Panc1 (cell line): ENCODE measurements at regions not wholly inside any gene's neighbourhood (a gene's known extent, or its start where the extent isn't known, plus 50 kb on each side); places are given as distances from the start of the nearest gene placed in this dataset.

ENCODE experiments used
- ATAC-seq: fragments of 200-7000 bp; cut with Tn5 transposase; 2 replicates; pipeline ENCODE4 v1.9.1; 2020; ENCODE audit warnings: mild to moderate bottlenecking, moderate library complexity
- BruUV-seq: library from RNA; stranded (reverse); fragments of 400-500 nt; replicated peaks from 2 replicates; lab custom pipeline; 2021; lab: Mats Ljungman, UMichigan
- CTCF ChIA-PET: fragments of 300-600 bp; sonication (Branson Sonifier 250); formaldehyde crosslinking; loops from one replicate; lab custom pipeline; 2022; ENCODE audit warnings: antibody characterized with exemption; lab: Charles Lee
- POLR2A ChIA-PET: fragments of 300-600 bp; sonication (Branson Sonifier 250); formaldehyde crosslinking; loops from one replicate; lab custom pipeline; 2022; ENCODE audit warnings: antibody characterized with exemption; lab: Charles Lee
- DNase-seq: peaks from one replicate; pipeline ENCODE4 v3.0.0-alpha.2; 2010; ENCODE audit warnings: low read depth, low spot score
- H3K27ac ChIP-seq: 2 replicates; pipeline ENCODE4 v1.5.1; 2011; ENCODE audit warnings: mild to moderate bottlenecking, low read length, inconsistent platforms
- H3K27me3 ChIP-seq: fragments of 200-500 bp; sonication (Bioruptor generic); 2 replicates; pipeline ENCODE4 v1.6.0; 2014; ENCODE audit warnings: low read length, inconsistent platforms; ENCODE audit not compliant: control insufficient read depth, insufficient read depth
- H3K36me3 ChIP-seq: fragments of 200-500 bp; sonication (Bioruptor generic); 2 replicates; pipeline ENCODE4 v1.5.1; 2014; ENCODE audit warnings: inconsistent platforms, mild to moderate bottlenecking, low read length, moderate library complexity; ENCODE audit not compliant: control insufficient read depth, insufficient read depth
- H3K4me1 ChIP-seq: 2 replicates; pipeline ENCODE4 v1.5.1; 2011; ENCODE audit warnings: inconsistent platforms, mild to moderate bottlenecking, low read length, moderate library complexity; ENCODE audit not compliant: control insufficient read depth, insufficient read depth
- H3K4me3 ChIP-seq, 2 experiments: 2 replicates each; pipeline ENCODE4 v1.5.1; 2011 to 2012; ENCODE audit warnings: low read depth in 2 of 2, low read length in 2 of 2, mild to moderate bottlenecking in 2 of 2, inconsistent platforms in 1 of 2, moderate library complexity in 1 of 2
- H3K9me3 ChIP-seq: fragments of 200-500 bp; sonication (Bioruptor generic); 2 replicates; pipeline ENCODE4 v1.5.1; 2014; ENCODE audit warnings: low read depth, mild to moderate bottlenecking, inconsistent platforms, low read length, moderate library complexity; ENCODE audit not compliant: control insufficient read depth, insufficient read depth
- POLR2AphosphoS5 ChIP-seq: IDR thresholded peaks from 2 replicates; pipeline ENCODE4 v1.6.1; 2012; ENCODE audit warnings: mild to moderate bottlenecking, low read depth, low read length, moderate library complexity
- SIN3A ChIP-seq: IDR thresholded peaks from 2 replicates; pipeline ENCODE4 v1.6.1; 2012; ENCODE audit warnings: low read depth, mild to moderate bottlenecking, low read length, moderate library complexity, borderline replicate concordance; ENCODE audit not compliant: insufficient read depth
- TCF7L2 ChIP-seq: IDR thresholded peaks from 2 replicates; pipeline ENCODE4 v1.6.1; 2011; ENCODE audit warnings: mild to moderate bottlenecking, low read depth, low read length, inconsistent platforms
- in situ Hi-C: cut with HindIII; loops from 2 replicates; pipeline ENCODE4 v1.10.0; 2016; ENCODE audit warnings: low sequenced_read_pairs, low pct_unique_long_range_greater_than_20kb
- intact Hi-C: fragments of 100-400 bp; cut with micrococcal nuclease; formaldehyde crosslinking; loops from one replicate; pipeline ENCODE4 v1.10.0; 2022; ENCODE audit not compliant: unreplicated experiment
- TF ChIP-seq, protein P1 (sequence below), 2 experiments: IDR thresholded peaks; 2 replicates each; pipeline ENCODE4 v1.6.1; 2011 to 2012; ENCODE audit warnings: low read depth in 2 of 2, control low read depth in 1 of 2, low read length in 1 of 2, mild to moderate bottlenecking in 1 of 2, moderate library complexity in 1 of 2; ENCODE audit not compliant: insufficient read depth in 1 of 2
- TF ChIP-seq, protein P2 (sequence below): fragments of 450-650 bp; IDR thresholded peaks from 2 replicates; pipeline ENCODE4 v1.5.1; 2017; ENCODE audit warnings: mild to moderate bottlenecking

DNA sequence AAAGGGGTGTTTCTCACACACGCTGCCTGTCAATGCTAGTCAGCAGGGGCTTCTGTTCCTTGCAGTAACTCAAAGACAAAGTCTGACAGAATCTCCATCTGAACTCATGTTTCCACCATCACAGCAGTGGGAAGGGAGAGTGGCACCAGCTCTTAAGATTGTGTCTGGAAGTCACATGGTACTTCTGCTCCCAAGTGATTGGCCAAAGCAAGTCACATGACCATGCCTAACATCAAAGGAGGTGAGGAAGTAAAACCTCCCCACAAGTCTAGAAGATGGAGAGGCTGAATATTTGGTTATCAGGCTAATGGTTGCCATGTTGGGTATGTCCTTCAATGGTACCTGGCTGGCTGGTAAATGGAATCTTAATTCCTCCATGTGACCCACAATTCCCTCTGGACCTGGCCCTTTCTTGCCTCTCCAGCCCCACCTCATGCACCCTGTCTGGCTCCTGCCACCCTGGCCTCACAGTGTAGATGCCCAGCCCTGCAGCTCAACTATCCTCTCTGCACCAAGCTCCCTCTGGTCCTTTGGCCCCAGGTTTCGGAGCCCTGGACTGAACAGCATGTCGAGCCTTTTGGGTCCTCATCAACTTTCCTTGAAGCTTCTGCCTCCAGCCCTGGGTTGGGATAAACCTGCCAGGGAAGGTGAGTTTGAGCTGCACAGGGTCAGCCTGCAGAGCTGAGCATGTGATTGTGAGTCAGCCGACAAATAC is 51.0 kb upstream of the PMEPA1 start:
- no peaks in the 10 kb centered on the region for H3K36me3 ChIP-seq
- intact Hi-C loops (no loop called here), in situ Hi-C loops (no loop called here)
- H3K4me3 ChIP-seq: no peak overlapping the region
- POLR2A ChIA-PET: no interaction called here
- no peaks in the 10 kb centered on the region for H3K9me3 ChIP-seq
- CTCF ChIA-PET: interaction anchor here (0.7 kb wide), 1 partner anchor 49 kb away, joined by 7 read pairs; no protein-coding TSS in a partner anchor
- TF ChIP-seq, protein P1, sequence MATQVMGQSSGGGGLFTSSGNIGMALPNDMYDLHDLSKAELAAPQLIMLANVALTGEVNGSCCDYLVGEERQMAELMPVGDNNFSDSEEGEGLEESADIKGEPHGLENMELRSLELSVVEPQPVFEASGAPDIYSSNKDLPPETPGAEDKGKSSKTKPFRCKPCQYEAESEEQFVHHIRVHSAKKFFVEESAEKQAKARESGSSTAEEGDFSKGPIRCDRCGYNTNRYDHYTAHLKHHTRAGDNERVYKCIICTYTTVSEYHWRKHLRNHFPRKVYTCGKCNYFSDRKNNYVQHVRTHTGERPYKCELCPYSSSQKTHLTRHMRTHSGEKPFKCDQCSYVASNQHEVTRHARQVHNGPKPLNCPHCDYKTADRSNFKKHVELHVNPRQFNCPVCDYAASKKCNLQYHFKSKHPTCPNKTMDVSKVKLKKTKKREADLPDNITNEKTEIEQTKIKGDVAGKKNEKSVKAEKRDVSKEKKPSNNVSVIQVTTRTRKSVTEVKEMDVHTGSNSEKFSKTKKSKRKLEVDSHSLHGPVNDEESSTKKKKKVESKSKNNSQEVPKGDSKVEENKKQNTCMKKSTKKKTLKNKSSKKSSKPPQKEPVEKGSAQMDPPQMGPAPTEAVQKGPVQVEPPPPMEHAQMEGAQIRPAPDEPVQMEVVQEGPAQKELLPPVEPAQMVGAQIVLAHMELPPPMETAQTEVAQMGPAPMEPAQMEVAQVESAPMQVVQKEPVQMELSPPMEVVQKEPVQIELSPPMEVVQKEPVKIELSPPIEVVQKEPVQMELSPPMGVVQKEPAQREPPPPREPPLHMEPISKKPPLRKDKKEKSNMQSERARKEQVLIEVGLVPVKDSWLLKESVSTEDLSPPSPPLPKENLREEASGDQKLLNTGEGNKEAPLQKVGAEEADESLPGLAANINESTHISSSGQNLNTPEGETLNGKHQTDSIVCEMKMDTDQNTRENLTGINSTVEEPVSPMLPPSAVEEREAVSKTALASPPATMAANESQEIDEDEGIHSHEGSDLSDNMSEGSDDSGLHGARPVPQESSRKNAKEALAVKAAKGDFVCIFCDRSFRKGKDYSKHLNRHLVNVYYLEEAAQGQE (IDR thresholded peaks at IDR 0.05; ENCODE audit: insufficient read depth in 1 of 2, low read depth in 2 of 2, low read length in 1 of 2): no peak
- TF ChIP-seq TCF7L2: no peak
- TF ChIP-seq, protein P2, sequence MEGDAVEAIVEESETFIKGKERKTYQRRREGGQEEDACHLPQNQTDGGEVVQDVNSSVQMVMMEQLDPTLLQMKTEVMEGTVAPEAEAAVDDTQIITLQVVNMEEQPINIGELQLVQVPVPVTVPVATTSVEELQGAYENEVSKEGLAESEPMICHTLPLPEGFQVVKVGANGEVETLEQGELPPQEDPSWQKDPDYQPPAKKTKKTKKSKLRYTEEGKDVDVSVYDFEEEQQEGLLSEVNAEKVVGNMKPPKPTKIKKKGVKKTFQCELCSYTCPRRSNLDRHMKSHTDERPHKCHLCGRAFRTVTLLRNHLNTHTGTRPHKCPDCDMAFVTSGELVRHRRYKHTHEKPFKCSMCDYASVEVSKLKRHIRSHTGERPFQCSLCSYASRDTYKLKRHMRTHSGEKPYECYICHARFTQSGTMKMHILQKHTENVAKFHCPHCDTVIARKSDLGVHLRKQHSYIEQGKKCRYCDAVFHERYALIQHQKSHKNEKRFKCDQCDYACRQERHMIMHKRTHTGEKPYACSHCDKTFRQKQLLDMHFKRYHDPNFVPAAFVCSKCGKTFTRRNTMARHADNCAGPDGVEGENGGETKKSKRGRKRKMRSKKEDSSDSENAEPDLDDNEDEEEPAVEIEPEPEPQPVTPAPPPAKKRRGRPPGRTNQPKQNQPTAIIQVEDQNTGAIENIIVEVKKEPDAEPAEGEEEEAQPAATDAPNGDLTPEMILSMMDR: no peak
- TF ChIP-seq SIN3A: no peak
- TF ChIP-seq POLR2AphosphoS5: no peak
- DNase-seq (no peak), ATAC-seq (no peak)
- no TSS peak for BruUV-seq
- no peak overlapping the region for H3K27ac ChIP-seq
- H3K27me3 ChIP-seq: no peaks in the 10 kb centered on the region
- H3K4me1 ChIP-seq: no peaks in the 10 kb centered on the region

DNA sequence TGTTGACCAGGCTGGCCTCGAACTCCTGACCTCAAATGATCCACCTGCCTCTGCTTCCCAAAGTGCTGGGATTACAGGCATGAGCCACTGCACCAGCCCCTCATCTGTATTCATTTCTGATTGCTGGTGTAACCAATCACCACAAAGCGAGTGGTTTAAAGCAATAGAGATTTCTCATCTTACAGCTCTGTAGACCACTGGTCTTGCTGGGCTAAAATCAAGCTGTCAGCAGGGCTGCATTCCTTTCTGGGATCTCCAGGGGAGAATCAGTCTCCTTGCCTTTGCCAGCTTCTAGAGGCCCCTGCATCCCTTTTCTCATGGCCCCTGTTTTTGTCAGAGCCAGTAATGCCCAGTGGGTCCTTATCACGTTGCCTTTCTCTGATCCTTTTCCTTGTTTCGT is 49.9 kb upstream of the PMEPA1 start:
- Histone ChIP-seq H3K9me3 (no peaks in the 10 kb centered on the region), H3K4me3 (no peak overlapping the region), H3K27ac (no peak overlapping the region), H3K4me1 (no peaks in the 10 kb centered on the region), H3K36me3 (no peaks in the 10 kb centered on the region), H3K27me3 (no peaks in the 10 kb centered on the region)
- CTCF ChIA-PET: no interaction called here
- POLR2A ChIA-PET: no interaction called here
- no peak for DNase-seq
- intact Hi-C loops: no loop called here
- BruUV-seq: no TSS peak
- ATAC-seq: no peak
- TF ChIP-seq TCF7L2: no peak
- TF ChIP-seq, protein P1 (IDR thresholded peaks at IDR 0.05; ENCODE audit: insufficient read depth in 1 of 2, low read depth in 2 of 2, low read length in 1 of 2): no peak
- TF ChIP-seq, protein P2: no peak
- TF ChIP-seq SIN3A: no peak
- TF ChIP-seq POLR2AphosphoS5: no peak
- in situ Hi-C loops: no loop called here
